ENCODE measurements at regions not wholly inside any gene's neighbourhood (a gene's known extent, or its start where the extent isn't known, plus 50 kb on each side); places are given as distances from the start of the nearest gene placed in this dataset.

GRCh38 chr5:4114452-4114851, 518.8 kb downstream of the IRX1 start:
- ChIA-PET POLR2A (no interaction called here), CTCF (no interaction called here)
- no peak overlapping the region for H3K4me3 ChIP-seq (ENCODE audit: low read depth, low read length)
- no peak for TF ChIP-seq CTCF (IDR thresholded peaks at IDR 0.05; ENCODE audit: insufficient read depth, low read length, missing control alignments)
- no peak for DNase-seq (ENCODE audit: low read depth, low spot score)

- no peak for DNase-seq (ENCODE audit: low read depth, low spot score)
- POLR2A ChIA-PET = no interaction called here
- CTCF ChIA-PET = no interaction called here
- no peak overlapping the region for H3K4me3 ChIP-seq (ENCODE audit: low read depth, low read length)
- TF ChIP-seq CTCF (IDR thresholded peaks at IDR 0.05; ENCODE audit: insufficient read depth, low read length, missing control alignments) = no peak
Measured at GRCh38 chr5:4116834-4117233, 521.2 kb downstream of the IRX1 start.

- CTCF ChIA-PET = no interaction called here
Measured at GRCh38 chr5:4124221-4124970, 528.8 kb downstream of the IRX1 start.

GRCh38 chr5:4128994-4129393, 533.4 kb downstream of the IRX1 start:
- TF ChIP-seq CTCF (IDR thresholded peaks at IDR 0.05; ENCODE audit: insufficient read depth, low read length, missing control alignments) = no peak

More at GRCh38 chr5:4124221-4124970, 528.8 kb downstream of the IRX1 start:
- no peak for DNase-seq (ENCODE audit: low read depth, low spot score)
- POLR2A ChIA-PET = no interaction called here
- no peak overlapping the region for H3K4me3 ChIP-seq (ENCODE audit: low read depth, low read length)
- TF ChIP-seq CTCF (IDR thresholded peaks at IDR 0.05; ENCODE audit: insufficient read depth, low read length, missing control alignments) = no peak

GRCh38 chr5:4129523-4129922, 533.9 kb downstream of the IRX1 start:
- H3K4me3 ChIP-seq (ENCODE audit: low read depth, low read length) = no peak overlapping the region
- DNase-seq (ENCODE audit: low read depth, low spot score) = no peak
- ChIA-PET CTCF (no interaction called here), POLR2A (no interaction called here)
- no peak for TF ChIP-seq CTCF (IDR thresholded peaks at IDR 0.05; ENCODE audit: insufficient read depth, low read length, missing control alignments)

More at GRCh38 chr5:4128994-4129393, 533.4 kb downstream of the IRX1 start:
- no peak overlapping the region for H3K4me3 ChIP-seq (ENCODE audit: low read depth, low read length)
- DNase-seq (ENCODE audit: low read depth, low spot score) = no peak
- ChIA-PET POLR2A (no interaction called here), CTCF (no interaction called here)

- ChIA-PET POLR2A (no interaction called here), CTCF (no interaction called here)
- H3K4me3 ChIP-seq (ENCODE audit: low read depth, low read length) = no peak overlapping the region
- TF ChIP-seq CTCF (IDR thresholded peaks at IDR 0.05; ENCODE audit: insufficient read depth, low read length, missing control alignments) = no peak
- no peak for DNase-seq (ENCODE audit: low read depth, low spot score)
Measured at GRCh38 chr5:4130819-4131218, 535.2 kb downstream of the IRX1 start.
